ENCODE measurements at regions not wholly inside any gene's neighbourhood (a gene's known extent, or its start where the extent isn't known, plus 50 kb on each side); places are given as distances from the start of the nearest gene placed in this dataset.

DNA sequence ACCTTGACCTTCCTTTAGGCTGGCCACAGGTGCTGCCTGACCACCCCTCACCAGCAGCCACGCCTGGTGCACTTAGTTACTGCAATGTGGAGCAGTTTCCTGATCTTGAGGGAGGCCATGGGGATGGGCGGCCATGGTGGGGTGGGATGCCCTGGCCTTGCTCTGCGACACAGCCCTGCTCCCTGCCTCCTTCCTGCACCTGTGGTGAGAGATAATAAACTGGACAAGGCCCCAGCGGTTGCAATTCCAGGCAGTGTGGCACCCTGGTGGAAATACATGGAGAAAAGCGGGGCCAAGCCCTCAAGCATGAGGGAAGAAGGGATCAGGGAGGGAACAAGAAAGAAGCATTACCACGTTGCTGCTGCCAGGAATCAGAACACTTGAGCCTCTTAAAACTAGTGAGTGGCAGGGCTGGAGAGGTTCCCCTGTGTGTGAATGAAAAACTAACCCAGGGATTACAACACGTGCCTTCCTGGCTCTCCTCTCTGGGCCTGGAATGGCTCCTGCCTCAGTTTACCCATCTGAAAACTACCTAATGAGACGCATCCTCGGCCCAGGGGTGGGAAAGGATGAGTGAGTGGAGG is 213.2 kb downstream of the LY86 start:
- DNase-seq: no peak
- no peaks in the 10 kb centered on the region for H3K9me3 ChIP-seq
- H4K20me1 ChIP-seq (ENCODE audit: insufficient read depth): no peaks in the 10 kb centered on the region
- H3K27me3 ChIP-seq (ENCODE audit: insufficient read depth): no peaks in the 10 kb centered on the region; the same call in 1 of the 2 replicates
- 13% methylated on average over 7 of the region's 9 CpGs for WGBS (ENCODE audit: low lambda C conversion rate)
- no peak overlapping the region for H3K9ac ChIP-seq
- no peaks in the 10 kb centered on the region for H3K4me1 ChIP-seq (ENCODE audit: control insufficient read depth in 1 of 2, insufficient read depth in 2 of 2, low read depth in 1 of 2, low read length in 1 of 2)
- ChIA-PET POLR2A (no interaction called here), CTCF (no interaction called here)
- H2AFZ ChIP-seq (ENCODE audit: low read depth): no peak overlapping the region
- no peak overlapping the region for H3K27ac ChIP-seq (ENCODE audit: low read depth in 2 of 2, low read length in 1 of 2)
- no peak overlapping the region for H3K4me3 ChIP-seq (ENCODE audit: low read depth in 2 of 2, low read length in 1 of 2)
- H3K9me2 ChIP-seq: no peaks in the 10 kb centered on the region
- no peaks in the 10 kb centered on the region for H3F3A ChIP-seq (replicated peaks; ENCODE audit: insufficient read depth)
- TF ChIP-seq EP300 (IDR thresholded peaks at IDR 0.05; ENCODE audit: borderline replicate concordance in 1 of 2, low read depth in 1 of 2, low read length in 1 of 2): no peak
- no peak for TF ChIP-seq EZH2phosphoT487 (IDR thresholded peaks at IDR 0.05; ENCODE audit: borderline replicate concordance, low read depth)
- no peak for TF ChIP-seq TAF1 (IDR thresholded peaks at IDR 0.05; ENCODE audit: borderline replicate concordance, low read depth, low read length)
- TF ChIP-seq RCOR1 (IDR thresholded peaks at IDR 0.05; ENCODE audit: low read length): no peak
- no peak for TF ChIP-seq FOSL2 (IDR thresholded peaks at IDR 0.05; ENCODE audit: borderline replicate concordance, low read depth)
- TF ChIP-seq ELF1 (IDR thresholded peaks at IDR 0.05): no peak
- no peak for TF ChIP-seq SMC3 (IDR thresholded peaks at IDR 0.05; ENCODE audit: low read depth, low read length)
- no peaks in the 10 kb centered on the region for H3K79me2 ChIP-seq (ENCODE audit: insufficient read depth)
- no peak overlapping the region for H3K4me2 ChIP-seq
- no peaks in the 10 kb centered on the region for H3K36me3 ChIP-seq (replicated peaks in 1 of 2; ENCODE audit: control insufficient read depth in 1 of 2, insufficient read depth in 2 of 2, low read length in 1 of 2)

DNA sequence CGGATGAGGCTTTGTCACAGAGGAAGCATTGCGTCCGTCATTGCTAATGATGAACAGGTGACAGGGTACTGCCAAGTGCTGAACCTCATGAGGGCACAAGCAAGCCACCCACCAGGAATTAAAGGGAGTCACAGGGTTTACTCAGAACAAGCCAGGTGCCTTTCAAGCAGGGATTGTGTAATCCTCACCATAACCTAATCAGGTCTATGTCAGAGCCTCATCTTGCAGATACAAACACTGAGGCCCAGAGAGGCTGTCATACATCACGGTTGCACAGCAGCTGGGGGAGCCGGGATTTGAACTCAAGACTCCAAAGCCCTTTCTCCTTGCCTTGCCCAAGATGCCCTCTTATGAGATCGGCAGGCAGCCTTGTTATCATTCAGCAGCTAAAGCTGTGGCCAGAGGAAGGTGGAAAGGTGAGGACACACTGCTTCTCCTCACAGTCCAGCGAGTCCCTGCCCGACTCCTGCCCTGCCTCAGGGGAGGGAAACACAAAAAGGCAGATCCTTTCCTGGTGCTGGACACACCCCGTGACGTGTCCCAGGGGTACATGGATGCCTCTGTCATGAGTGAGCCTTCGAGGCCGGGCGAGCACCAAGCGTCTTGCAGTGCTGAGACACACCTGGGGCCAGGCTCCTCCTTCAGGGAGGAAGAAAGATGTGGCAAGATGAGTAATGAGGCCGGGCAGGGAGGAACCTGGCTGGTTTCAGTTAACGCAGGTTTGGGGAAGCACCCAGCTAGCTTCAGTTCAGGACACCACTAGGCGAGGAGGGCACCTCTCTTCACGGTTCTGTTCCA is 214.9 kb downstream of the LY86 start:
- no peak for DNase-seq
- 22% methylated on average over 15 of the region's 18 CpGs for WGBS (ENCODE audit: low lambda C conversion rate)
- no peak overlapping the region for H2AFZ ChIP-seq (ENCODE audit: low read depth)
- POLR2A ChIA-PET: no interaction called here
- H3F3A ChIP-seq (replicated peaks; ENCODE audit: insufficient read depth): no peaks in the 10 kb centered on the region
- H3K9me2 ChIP-seq: no peaks in the 10 kb centered on the region
- H3K9me3 ChIP-seq: no peaks in the 10 kb centered on the region
- no peak overlapping the region for H3K4me2 ChIP-seq
- H3K4me1 ChIP-seq (ENCODE audit: control insufficient read depth in 1 of 2, insufficient read depth in 2 of 2, low read depth in 1 of 2, low read length in 1 of 2): no peaks in the 10 kb centered on the region
- CTCF ChIA-PET: no interaction called here
- H3K36me3 ChIP-seq (replicated peaks in 1 of 2; ENCODE audit: control insufficient read depth in 1 of 2, insufficient read depth in 2 of 2, low read length in 1 of 2): no peaks in the 10 kb centered on the region
- H3K79me2 ChIP-seq (ENCODE audit: insufficient read depth): no peaks in the 10 kb centered on the region
- H3K27me3 ChIP-seq (ENCODE audit: insufficient read depth): no peaks in the 10 kb centered on the region; the same call in 1 of the 2 replicates
- H4K20me1 ChIP-seq (ENCODE audit: insufficient read depth): no peaks in the 10 kb centered on the region
- H3K9ac ChIP-seq: no peak overlapping the region
- H3K27ac ChIP-seq (ENCODE audit: low read depth in 2 of 2, low read length in 1 of 2): no peak overlapping the region
- no peak overlapping the region for H3K4me3 ChIP-seq (ENCODE audit: low read depth in 2 of 2, low read length in 1 of 2)
- no peak for TF ChIP-seq TCF12 (IDR thresholded peaks at IDR 0.05)
- TF ChIP-seq MXI1 (IDR thresholded peaks at IDR 0.05; ENCODE audit: low read depth, low read length): no peak
- no peak for TF ChIP-seq YY1 (IDR thresholded peaks at IDR 0.05; ENCODE audit: low read depth)
- TF ChIP-seq, protein P1, sequence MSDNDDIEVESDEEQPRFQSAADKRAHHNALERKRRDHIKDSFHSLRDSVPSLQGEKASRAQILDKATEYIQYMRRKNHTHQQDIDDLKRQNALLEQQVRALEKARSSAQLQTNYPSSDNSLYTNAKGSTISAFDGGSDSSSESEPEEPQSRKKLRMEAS (IDR thresholded peaks at IDR 0.05; ENCODE audit: low read depth): no peak
- TF ChIP-seq NRF1 (IDR thresholded peaks at IDR 0.05; ENCODE audit: low read depth, low read length): no peak
- no peak for TF ChIP-seq POLR2AphosphoS5 (IDR thresholded peaks at IDR 0.05; ENCODE audit: low read depth, low read length)
- no peak for TF ChIP-seq MEF2A (IDR thresholded peaks at IDR 0.05; ENCODE audit: borderline replicate concordance, low read depth)
- no peak for TF ChIP-seq RFX5 (IDR thresholded peaks at IDR 0.05; ENCODE audit: low read length)
- TF ChIP-seq, protein P2, sequence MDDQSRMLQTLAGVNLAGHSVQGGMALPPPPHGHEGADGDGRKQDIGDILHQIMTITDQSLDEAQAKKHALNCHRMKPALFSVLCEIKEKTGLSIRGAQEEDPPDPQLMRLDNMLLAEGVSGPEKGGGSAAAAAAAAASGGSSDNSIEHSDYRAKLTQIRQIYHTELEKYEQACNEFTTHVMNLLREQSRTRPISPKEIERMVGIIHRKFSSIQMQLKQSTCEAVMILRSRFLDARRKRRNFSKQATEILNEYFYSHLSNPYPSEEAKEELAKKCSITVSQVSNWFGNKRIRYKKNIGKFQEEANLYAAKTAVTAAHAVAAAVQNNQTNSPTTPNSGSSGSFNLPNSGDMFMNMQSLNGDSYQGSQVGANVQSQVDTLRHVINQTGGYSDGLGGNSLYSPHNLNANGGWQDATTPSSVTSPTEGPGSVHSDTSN (IDR thresholded peaks at IDR 0.05): no peak
- TF ChIP-seq, protein P3, sequence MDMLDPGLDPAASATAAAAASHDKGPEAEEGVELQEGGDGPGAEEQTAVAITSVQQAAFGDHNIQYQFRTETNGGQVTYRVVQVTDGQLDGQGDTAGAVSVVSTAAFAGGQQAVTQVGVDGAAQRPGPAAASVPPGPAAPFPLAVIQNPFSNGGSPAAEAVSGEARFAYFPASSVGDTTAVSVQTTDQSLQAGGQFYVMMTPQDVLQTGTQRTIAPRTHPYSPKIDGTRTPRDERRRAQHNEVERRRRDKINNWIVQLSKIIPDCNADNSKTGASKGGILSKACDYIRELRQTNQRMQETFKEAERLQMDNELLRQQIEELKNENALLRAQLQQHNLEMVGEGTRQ (IDR thresholded peaks at IDR 0.05; ENCODE audit: borderline replicate concordance, low read depth, low read length): no peak
- TF ChIP-seq TAF1 (IDR thresholded peaks at IDR 0.05; ENCODE audit: borderline replicate concordance, low read depth, low read length): no peak
- no peak for TF ChIP-seq GATA2 (CRISPR knock-in tag; IDR thresholded peaks at IDR 0.05)
- TF ChIP-seq JUND (IDR thresholded peaks at IDR 0.05): no peak
- no peak for TF ChIP-seq RXRA (IDR thresholded peaks at IDR 0.05; ENCODE audit: borderline replicate concordance, low read depth)
- TF ChIP-seq, protein P4, sequence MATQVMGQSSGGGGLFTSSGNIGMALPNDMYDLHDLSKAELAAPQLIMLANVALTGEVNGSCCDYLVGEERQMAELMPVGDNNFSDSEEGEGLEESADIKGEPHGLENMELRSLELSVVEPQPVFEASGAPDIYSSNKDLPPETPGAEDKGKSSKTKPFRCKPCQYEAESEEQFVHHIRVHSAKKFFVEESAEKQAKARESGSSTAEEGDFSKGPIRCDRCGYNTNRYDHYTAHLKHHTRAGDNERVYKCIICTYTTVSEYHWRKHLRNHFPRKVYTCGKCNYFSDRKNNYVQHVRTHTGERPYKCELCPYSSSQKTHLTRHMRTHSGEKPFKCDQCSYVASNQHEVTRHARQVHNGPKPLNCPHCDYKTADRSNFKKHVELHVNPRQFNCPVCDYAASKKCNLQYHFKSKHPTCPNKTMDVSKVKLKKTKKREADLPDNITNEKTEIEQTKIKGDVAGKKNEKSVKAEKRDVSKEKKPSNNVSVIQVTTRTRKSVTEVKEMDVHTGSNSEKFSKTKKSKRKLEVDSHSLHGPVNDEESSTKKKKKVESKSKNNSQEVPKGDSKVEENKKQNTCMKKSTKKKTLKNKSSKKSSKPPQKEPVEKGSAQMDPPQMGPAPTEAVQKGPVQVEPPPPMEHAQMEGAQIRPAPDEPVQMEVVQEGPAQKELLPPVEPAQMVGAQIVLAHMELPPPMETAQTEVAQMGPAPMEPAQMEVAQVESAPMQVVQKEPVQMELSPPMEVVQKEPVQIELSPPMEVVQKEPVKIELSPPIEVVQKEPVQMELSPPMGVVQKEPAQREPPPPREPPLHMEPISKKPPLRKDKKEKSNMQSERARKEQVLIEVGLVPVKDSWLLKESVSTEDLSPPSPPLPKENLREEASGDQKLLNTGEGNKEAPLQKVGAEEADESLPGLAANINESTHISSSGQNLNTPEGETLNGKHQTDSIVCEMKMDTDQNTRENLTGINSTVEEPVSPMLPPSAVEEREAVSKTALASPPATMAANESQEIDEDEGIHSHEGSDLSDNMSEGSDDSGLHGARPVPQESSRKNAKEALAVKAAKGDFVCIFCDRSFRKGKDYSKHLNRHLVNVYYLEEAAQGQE (IDR thresholded peaks at IDR 0.05; ENCODE audit: low read depth, low read length): no peak

Data from SK-N-SH (cell line).